ENCODE measurements at regions not wholly inside any gene's neighbourhood (a gene's known extent, or its start where the extent isn't known, plus 50 kb on each side); places are given as distances from the start of the nearest gene placed in this dataset.

DNA sequence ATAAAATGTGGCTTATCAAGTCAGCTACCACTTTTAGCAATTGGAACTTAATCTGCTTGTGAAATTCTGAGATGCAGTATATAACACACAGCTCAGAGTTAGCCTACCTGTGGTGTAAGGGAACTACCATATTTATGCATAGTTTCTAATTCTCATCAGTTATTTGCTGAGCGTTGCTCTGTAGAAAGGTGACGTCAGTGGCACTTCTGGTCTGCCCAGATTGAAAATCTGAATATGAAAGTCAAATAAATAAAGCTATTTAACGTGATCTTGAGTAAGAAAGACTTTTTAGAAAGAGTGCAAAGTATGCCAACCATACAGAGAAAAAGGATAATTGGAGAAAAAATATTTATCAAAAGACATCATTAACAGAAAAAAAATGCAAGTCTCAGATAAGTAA, 938.9 kb upstream of the NOVA1 start:
- ChIA-PET POLR2A (no interaction called here), CTCF (interaction anchor here (0.6 kb wide), 1 partner anchor 1064 kb away, joined by 4 read pairs; no protein-coding TSS in a partner anchor)
- Histone ChIP-seq H3K4me1 (ENCODE audit: control insufficient read depth, insufficient read depth, low read length) (no peaks in the 10 kb centered on the region), H3K27ac (ENCODE audit: extremely low read depth, low read depth, low read length) (no peak overlapping the region), H3K4me3 (ENCODE audit: low read depth, low read length) (no peak overlapping the region), H3K9me3 (ENCODE audit: control insufficient read depth, insufficient read depth, low read depth, low read length) (no peaks in the 10 kb centered on the region), H3K36me3 (ENCODE audit: control insufficient read depth in 2 of 2, insufficient read depth in 1 of 2, low read length in 2 of 2) (no peaks in the 10 kb centered on the region)
- TF ChIP-seq, protein P1, sequence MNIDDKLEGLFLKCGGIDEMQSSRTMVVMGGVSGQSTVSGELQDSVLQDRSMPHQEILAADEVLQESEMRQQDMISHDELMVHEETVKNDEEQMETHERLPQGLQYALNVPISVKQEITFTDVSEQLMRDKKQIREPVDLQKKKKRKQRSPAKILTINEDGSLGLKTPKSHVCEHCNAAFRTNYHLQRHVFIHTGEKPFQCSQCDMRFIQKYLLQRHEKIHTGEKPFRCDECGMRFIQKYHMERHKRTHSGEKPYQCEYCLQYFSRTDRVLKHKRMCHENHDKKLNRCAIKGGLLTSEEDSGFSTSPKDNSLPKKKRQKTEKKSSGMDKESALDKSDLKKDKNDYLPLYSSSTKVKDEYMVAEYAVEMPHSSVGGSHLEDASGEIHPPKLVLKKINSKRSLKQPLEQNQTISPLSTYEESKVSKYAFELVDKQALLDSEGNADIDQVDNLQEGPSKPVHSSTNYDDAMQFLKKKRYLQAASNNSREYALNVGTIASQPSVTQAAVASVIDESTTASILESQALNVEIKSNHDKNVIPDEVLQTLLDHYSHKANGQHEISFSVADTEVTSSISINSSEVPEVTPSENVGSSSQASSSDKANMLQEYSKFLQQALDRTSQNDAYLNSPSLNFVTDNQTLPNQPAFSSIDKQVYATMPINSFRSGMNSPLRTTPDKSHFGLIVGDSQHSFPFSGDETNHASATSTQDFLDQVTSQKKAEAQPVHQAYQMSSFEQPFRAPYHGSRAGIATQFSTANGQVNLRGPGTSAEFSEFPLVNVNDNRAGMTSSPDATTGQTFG (tag by site-specific recombination; IDR thresholded peaks at IDR 0.05; ENCODE audit: borderline replicate concordance) = no peak
- TF ChIP-seq ZBTB7A (tag by site-specific recombination; IDR thresholded peaks at IDR 0.05; ENCODE audit: low read depth) = no peak
- TF ChIP-seq ZNF654 (tag by site-specific recombination; IDR thresholded peaks at IDR 0.05; ENCODE audit: low read depth) = no peak
- TF ChIP-seq, protein P2, sequence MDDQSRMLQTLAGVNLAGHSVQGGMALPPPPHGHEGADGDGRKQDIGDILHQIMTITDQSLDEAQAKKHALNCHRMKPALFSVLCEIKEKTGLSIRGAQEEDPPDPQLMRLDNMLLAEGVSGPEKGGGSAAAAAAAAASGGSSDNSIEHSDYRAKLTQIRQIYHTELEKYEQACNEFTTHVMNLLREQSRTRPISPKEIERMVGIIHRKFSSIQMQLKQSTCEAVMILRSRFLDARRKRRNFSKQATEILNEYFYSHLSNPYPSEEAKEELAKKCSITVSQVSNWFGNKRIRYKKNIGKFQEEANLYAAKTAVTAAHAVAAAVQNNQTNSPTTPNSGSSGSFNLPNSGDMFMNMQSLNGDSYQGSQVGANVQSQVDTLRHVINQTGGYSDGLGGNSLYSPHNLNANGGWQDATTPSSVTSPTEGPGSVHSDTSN (CRISPR knock-in tag; IDR thresholded peaks at IDR 0.05) = no peak
- TF ChIP-seq SP3 (tag by site-specific recombination; IDR thresholded peaks at IDR 0.05) = no peak
- no peak for TF ChIP-seq ZBTB17 (tag by site-specific recombination; IDR thresholded peaks at IDR 0.05)
- no peak for TF ChIP-seq ZBTB8A (tag by site-specific recombination; IDR thresholded peaks at IDR 0.05)
- TF ChIP-seq, protein P3, sequence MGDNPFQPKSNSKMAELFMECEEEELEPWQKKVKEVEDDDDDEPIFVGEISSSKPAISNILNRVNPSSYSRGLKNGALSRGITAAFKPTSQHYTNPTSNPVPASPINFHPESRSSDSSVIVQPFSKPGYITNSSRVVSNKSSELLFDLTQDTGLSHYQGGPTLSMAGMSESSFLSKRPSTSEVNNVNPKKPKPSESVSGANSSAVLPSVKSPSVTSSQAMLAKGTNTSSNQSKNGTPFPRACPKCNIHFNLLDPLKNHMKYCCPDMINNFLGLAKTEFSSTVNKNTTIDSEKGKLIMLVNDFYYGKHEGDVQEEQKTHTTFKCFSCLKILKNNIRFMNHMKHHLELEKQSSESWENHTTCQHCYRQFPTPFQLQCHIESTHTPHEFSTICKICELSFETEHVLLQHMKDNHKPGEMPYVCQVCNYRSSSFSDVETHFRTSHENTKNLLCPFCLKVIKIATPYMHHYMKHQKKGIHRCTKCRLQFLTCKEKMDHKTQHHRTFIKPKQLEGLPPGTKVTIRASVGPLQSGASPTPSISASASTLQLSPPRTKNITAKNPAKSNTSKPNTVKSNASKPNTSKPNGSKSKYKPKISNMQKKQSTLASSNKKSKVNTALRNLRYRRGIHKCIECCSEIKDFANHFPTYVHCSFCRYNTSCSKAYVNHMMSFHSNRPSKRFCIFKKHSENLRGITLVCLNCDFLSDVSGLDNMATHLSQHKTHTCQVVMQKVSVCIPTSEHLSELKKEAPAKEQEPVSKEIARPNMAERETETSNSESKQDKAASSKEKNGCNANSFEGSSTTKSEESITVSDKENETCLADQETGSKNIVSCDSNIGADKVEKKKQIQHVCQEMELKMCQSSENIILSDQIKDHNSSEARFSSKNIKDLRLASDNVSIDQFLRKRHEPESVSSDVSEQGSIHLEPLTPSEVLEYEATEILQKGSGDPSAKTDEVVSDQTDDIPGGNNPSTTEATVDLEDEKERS (tag by site-specific recombination; IDR thresholded peaks at IDR 0.05) = no peak
- no peak for TF ChIP-seq ZNF211 (tag by site-specific recombination; IDR thresholded peaks at IDR 0.05; ENCODE audit: low read depth)
- TF ChIP-seq ZNF561 (tag by site-specific recombination; IDR thresholded peaks at IDR 0.05; ENCODE audit: borderline replicate concordance) = no peak
- no peak for TF ChIP-seq ZNF169 (tag by site-specific recombination; IDR thresholded peaks at IDR 0.05)

DNA sequence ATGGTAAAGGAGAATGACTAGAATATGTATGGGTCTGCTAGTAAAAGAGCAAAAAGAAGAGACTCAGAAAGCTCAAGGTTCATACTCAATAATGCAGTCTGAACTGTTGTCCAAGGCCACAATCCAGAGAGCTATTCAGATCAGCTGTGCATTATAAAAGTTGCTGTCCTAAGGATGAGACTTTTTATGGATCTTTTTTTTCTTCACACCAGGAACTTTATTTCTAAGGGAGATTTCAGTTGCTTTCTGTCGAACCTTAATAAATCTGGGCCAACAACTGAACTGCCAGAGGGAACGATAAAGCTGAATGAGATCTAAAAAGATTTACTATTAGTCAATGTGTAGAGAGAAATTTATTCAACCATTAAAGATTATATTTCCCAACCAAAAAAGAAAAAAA, 948.3 kb upstream of the NOVA1 start:
- H3K27ac ChIP-seq (ENCODE audit: extremely low read depth, low read depth, low read length) = no peak overlapping the region
- CTCF ChIA-PET = interaction anchor here (0.6 kb wide), 1 partner anchor 1009 kb away, joined by 5 read pairs; no protein-coding TSS in a partner anchor
- H3K4me3 ChIP-seq (ENCODE audit: low read depth, low read length) = no peak overlapping the region
- POLR2A ChIA-PET = no interaction called here
- H3K36me3 ChIP-seq (ENCODE audit: control insufficient read depth in 2 of 2, insufficient read depth in 1 of 2, low read length in 2 of 2) = no peaks in the 10 kb centered on the region
- TF ChIP-seq, protein P4, sequence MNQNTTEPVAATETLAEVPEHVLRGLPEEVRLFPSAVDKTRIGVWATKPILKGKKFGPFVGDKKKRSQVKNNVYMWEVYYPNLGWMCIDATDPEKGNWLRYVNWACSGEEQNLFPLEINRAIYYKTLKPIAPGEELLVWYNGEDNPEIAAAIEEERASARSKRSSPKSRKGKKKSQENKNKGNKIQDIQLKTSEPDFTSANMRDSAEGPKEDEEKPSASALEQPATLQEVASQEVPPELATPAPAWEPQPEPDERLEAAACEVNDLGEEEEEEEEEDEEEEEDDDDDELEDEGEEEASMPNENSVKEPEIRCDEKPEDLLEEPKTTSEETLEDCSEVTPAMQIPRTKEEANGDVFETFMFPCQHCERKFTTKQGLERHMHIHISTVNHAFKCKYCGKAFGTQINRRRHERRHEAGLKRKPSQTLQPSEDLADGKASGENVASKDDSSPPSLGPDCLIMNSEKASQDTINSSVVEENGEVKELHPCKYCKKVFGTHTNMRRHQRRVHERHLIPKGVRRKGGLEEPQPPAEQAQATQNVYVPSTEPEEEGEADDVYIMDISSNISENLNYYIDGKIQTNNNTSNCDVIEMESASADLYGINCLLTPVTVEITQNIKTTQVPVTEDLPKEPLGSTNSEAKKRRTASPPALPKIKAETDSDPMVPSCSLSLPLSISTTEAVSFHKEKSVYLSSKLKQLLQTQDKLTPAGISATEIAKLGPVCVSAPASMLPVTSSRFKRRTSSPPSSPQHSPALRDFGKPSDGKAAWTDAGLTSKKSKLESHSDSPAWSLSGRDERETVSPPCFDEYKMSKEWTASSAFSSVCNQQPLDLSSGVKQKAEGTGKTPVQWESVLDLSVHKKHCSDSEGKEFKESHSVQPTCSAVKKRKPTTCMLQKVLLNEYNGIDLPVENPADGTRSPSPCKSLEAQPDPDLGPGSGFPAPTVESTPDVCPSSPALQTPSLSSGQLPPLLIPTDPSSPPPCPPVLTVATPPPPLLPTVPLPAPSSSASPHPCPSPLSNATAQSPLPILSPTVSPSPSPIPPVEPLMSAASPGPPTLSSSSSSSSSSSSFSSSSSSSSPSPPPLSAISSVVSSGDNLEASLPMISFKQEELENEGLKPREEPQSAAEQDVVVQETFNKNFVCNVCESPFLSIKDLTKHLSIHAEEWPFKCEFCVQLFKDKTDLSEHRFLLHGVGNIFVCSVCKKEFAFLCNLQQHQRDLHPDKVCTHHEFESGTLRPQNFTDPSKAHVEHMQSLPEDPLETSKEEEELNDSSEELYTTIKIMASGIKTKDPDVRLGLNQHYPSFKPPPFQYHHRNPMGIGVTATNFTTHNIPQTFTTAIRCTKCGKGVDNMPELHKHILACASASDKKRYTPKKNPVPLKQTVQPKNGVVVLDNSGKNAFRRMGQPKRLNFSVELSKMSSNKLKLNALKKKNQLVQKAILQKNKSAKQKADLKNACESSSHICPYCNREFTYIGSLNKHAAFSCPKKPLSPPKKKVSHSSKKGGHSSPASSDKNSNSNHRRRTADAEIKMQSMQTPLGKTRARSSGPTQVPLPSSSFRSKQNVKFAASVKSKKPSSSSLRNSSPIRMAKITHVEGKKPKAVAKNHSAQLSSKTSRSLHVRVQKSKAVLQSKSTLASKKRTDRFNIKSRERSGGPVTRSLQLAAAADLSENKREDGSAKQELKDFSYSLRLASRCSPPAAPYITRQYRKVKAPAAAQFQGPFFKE (tag by site-specific recombination; IDR thresholded peaks at IDR 0.05; ENCODE audit: borderline replicate concordance) = no peak
- no peak for TF ChIP-seq ZBTB21 (tag by site-specific recombination; IDR thresholded peaks at IDR 0.05)
- no peak for TF ChIP-seq ZNF510 (tag by site-specific recombination; IDR thresholded peaks at IDR 0.05; ENCODE audit: insufficient replicate concordance)
- no peaks in the 10 kb centered on the region for H3K9me3 ChIP-seq (ENCODE audit: control insufficient read depth, insufficient read depth, low read depth, low read length)
- H3K4me1 ChIP-seq (ENCODE audit: control insufficient read depth, insufficient read depth, low read length) = no peaks in the 10 kb centered on the region

Data from HEK293 (cell line).